GM21423 (cell line): ENCODE measurements at regions not wholly inside any gene's neighbourhood (a gene's known extent, or its start where the extent isn't known, plus 50 kb on each side); places are given as distances from the start of the nearest gene placed in this dataset.
"Not testable (repeated sequence)": the region's sequence is repeated elsewhere in the genome, so short reads cannot be mapped to it uniquely, and the experiment has no call there.

Experiments
- ATAC-seq: cut with Tn5 transposase; IDR thresholded peaks from one replicate; pipeline ENCODE4 v1.9.1; 2021; ENCODE audit warnings: mild to moderate bottlenecking, moderate library complexity; ENCODE audit not compliant: unreplicated experiment

DNA sequence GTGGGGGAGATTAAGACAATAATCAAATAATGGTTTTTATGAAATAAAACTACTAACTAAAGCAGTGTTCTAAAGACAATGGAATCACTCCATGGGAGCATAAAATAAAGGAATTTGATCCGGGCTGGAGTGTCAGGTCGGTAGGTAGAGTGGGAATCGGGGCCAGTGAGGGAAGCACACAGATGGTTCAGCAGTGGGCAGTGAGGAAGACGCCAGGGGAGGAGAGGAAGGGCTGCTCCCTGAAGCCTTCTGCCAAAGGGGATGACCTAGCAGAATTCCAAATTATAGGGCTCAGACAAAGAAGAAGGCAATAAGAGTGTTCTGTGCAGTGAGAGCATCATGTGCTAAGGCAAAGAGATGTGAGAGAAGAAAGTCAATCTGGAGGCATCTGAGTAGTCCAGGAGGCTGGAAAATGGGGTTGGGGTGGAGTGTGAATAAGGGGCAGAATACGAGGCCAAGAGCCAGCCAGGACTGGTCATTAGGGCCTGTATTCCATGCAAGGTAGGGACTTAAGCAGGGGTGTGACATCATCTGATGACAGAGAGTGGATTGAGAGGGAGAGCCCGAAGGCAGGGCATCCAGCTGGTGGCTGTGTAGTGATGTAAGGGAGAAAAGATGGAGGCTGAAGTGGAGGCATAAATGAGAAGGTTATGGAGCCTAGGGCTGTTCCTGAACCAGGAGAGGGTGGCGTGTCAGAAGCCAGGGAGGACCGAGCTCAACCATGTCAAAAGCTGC is 137.6 kb downstream of the COPRS start:
- no peak for ATAC-seq

DNA sequence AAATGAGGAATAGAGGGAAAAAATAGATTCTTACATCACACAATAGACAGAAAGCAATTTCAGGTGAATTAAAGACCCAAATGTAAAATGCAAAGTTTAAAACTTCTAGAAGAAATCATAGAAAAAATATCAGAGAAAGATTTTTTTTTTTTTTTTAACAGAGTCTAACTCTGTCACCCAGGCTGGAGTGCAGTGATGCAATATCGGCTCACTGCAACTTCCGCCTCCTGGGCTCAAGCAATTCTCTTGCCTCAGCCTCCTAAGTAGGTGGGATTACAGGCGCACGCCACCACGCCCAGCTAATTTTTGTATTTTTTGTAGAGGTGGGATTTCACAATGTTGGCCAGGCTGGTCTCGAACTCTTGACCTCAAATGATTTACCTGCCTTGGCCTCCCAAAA is 141.8 kb downstream of the COPRS start:
- not testable (repeated sequence) for ATAC-seq

DNA sequence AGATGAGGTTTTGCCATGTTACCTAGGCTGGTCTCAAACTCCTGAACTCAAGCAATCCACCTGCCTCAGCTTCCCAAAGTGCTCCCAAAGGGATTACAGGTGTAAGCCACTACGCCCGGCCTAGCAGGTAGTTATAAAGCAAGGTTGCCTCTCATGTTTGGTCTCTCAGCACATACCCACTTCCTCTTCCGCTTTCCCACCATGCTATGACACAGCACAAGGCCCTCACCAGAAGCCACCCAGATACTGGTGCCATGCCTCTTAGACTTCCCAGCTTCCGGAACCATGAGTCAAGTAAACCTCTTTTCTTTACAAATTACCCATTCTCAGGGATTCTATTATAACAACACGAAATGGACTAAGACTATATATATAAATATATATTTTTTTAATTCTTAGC is 143.6 kb downstream of the COPRS start:
- ATAC-seq: no peak

DNA sequence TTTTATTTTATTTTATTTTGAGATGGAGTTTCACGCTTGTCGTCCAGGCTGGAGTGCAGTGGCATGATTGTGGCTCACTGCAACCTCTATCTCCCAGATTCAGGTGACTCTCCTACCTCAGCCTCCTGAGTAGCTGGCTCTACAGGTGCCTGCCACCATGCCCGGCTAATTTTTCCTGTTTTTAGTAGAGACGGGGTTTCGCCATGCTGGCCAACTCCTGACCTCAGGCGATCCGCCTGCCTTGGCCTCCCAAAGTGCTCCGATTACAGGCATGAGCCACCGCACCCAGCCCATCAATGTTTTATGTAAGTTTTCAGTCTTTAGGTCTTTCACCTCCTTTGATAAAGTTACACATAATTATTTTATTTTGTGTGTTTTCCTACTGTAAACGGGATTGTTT is 154.6 kb downstream of the COPRS start:
- no peak for ATAC-seq

DNA sequence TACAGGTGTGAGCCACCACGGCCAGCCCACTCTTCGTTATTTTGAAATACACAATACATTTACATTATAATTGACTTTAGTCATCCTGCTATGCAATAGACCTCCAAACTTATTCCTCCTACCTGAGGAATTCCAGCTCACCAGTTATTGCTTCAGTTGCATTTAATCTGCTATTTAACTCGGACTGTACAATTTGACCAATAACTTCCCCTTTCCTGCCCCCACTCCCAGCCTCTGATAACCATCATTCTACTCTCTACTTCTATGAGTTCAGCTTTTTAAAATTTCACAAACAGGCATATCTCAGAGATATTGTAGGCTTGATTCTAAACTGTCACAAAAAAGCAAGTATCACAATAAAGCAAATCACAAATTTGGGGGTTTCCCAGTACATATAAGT is 157.0 kb downstream of the COPRS start:
- no peak for ATAC-seq

DNA sequence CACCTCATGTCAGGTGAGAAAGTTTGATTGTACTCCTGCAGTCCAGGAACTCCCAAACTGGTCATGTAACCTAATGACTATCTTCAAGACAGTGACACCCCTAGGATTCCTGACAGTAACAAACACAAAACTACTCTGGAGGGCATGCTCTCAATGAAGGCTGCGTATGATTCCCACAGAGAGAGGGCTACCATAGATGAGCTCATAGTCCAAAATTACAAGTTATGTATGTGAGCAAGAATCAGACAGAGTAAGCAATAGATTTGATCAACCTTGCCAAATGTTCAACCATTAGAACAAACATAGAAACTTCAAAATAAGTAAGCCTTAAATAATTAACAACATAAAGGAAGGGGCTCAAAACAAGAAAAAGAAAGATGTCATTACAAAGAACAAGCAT is 158.1 kb downstream of the COPRS start:
- no peak for ATAC-seq

DNA sequence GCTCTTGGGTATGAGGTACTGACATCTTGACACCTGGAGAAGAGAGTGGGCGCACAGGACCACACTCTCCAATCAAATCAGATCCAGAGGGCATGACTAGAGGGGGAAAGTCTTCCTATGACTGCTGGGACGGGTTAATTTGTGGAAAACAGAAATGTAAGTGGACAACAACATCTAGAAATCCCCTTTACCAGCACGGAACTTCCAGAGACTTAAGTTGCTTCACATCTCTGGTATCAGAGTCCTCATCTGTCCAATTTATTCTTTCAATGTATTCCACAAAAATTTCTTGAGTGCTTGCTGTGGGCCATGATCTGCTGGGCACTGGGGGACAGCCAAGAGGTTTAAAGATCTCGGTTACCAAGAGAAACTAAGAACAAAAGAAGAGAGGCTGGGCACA is 159.2 kb downstream of the COPRS start:
- ATAC-seq: no peak

DNA sequence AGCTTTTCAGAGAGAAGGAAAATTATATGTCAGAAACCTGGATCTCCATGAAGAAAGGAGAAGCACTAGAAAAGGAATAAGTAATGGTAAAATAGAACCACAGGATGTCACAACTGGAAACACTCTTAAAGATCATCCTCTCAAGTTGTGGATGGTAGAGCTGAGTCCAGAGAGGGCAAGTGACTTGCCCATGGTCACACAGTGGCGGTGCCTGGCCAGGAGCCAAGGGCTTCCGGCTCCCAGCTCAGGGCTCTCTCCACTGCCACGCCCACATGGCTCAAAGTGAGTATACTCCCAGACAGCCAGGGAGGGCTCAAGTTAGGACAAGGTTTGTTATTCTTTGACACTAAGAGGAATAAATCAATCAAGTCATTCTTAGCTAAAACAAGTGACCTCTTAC is 159.8 kb downstream of the COPRS start:
- no peak for ATAC-seq

DNA sequence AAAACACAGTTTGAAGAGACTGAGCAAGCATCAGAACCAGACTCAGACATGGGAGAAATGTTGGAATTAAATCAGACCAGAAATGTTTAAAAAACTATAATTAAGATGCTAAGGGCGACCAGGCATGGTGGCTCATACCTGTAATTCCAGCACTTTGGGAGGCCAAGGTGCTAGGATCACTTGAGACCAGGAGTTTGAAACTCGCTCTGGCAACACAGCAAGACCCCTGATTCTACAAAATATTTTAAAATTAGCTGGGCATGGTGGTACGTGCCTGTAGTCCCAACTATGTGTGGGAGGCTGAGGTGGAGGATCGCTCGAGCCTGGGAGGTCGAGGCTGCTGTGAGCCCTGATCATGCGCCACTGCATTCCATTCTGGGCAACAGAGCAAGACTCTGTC is 160.3 kb downstream of the COPRS start:
- ATAC-seq: no peak

DNA sequence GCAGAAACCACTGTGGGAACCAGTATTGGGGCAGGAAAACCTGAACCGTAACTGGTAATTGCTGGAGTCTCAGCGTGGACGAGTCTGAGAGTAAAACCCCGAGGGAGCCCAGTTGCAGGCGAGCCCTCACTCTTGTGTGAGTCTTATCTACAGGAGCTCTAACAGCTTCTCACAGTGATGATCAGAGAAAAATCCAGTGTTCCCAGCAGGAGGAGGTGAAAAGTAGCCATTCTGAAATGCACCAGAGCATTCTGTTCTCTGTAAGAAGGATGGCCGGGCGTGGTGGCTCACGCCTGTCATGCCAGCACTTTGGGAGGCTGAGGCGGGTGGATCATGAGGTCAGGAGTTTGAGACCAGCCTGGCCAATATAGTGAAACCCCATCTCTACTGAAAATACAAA is 161.2 kb downstream of the COPRS start:
- ATAC-seq: no peak

DNA sequence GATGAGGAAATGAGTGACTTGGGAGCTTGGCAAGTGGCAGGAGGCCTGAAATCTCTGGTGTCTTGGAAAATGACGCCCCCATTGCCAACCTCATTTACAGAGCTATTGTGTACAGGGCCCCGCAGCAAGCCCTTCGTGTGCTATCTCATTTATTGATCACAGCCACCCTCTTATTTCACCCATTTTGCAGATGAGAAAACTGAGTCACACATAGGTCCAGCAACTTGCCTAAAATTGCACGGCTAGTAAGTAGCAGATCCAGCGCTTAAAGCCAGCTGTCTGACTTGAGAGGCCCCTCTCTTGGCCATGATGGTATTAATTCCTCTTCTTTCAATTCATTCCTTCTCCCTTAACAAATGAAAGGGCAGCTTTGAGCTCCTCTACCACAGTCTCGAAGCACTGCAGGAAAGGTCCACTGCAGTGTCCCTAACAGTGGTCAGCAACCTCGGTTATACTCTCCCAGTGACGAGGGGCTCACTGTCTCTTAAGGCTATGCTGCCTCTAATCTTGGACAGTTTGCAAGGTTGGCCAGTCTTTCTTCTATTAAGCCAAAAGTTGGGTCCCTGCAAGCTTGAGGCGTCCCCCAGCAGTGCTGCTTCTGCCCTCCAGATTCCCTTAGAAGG is 162.2 kb downstream of the COPRS start:
- ATAC-seq: no peak

DNA sequence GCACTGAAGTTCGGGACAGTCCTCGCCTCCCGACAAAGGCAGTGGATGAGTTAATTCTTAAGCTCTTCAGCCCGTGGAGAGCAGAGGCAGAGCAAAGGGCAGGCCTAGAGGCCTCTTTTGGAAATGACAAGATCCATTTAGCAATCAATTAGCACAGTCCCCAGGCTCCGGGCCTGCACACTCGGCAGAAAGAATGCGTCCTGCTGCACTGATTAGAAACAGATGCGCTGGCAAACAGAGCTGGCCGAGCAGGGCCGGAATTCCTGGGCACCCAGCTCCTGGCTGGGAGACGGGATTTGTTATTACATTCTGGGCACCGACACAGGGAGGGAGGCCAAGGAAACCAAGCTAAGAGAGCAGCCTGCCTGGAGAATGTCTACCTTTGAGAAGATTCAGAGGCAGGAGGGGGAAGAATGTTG is 162.9 kb downstream of the COPRS start:
- ATAC-seq: no peak

DNA sequence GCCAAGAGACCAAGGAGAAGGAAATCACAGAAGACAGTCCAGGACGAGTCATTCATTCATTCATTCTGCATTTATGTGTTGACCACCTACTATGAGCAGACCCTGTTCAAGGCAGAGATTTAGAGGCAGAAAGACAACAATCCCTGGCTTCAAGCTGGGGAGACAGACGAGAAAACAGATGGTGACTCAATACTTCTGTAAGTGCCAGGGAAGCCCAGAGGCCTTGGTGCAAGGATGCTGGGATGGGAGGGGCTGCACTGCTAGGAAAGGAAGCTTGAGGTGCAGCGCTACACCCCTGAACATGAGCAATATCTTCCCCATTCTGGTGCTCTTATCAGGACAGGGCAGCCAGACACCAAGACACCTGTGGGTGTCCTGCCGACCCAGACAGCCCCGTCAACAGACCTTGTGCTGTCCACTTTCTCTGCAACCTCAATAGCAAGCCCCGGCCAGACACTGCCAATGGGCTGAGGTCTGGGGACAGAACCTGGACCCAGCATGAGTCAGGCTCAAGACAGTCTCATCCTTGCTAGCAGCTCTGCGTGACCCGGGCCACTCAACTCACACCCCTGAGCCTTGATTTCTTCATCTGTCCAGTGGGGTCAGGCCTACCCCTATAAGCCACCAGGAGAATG is 163.5 kb downstream of the COPRS start:
- ATAC-seq: no peak

DNA sequence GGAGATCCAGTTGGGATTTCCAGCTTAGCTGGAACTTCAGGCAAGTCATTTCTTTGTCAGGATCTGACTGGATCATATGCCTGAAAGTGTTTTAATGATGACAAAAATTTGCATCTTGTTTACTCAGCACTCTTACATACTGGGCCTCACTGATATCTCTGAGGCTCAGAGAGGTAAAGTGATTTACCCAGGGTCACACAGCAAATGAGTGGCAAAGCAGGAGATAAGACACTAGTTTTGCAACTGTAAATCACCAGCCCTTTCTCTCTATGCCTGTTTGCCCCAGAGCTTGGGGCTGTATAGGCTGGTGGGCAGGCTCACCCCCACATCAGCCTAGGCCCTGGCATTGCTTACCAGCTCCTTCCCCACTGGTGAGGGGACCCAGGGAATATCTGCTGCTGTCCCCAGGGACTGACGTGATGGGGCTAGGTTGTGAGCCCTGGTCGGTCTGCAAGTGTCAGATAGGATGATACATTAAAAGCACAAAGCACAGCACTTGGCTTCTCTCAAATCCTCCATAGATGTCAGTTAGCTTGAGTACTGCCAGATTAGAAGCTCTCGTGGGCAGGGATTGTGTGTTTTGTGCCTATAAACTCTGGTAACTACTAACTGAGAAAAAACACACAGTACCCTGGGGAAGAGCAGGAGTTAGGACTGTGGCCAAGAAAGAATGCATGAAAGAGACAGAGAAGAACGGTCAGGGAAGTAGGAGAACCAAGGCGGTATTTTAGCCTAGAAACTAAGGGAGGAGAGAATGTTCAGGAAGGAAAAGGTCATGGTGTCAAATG is 165.4 kb downstream of the COPRS start:
- ATAC-seq: no peak

DNA sequence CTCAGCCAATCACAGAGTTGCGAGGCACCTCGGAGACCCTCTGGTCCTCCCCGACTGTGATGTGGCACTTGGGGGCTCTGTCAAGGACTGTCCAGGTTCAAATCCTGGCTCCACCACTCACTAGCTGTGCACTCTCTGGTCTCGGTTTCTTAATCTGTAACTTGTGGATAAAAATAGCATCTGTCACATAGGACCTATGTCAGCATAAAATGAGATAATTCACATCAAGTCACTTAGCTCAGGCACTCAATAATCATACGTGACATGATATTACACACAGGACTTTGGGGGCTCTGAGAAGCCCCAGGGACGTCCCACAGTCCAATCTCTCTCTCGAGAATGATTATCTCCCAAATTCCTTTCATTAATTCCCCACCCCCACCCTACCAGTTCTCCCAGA is 166.4 kb downstream of the COPRS start:
- no peak for ATAC-seq

DNA sequence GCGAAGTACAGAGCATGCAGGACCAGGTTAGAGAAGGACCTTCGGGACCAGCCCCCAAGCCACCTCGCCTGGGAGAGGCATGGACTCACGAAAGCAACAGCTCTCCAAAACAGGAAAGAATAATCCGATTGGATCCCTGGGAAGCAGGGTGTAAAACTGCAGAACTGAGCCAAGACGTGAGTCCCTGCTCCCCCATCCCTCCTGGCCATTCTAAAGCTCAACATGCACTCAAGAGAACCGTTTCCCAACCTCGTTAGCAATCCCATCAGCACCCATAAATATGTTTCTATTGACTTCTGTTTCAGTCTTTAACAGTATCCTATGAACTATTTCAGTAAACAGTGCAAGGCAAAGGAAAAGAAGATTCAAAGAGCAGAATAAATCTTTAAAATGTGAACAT is 167.0 kb downstream of the COPRS start:
- no peak for ATAC-seq

DNA sequence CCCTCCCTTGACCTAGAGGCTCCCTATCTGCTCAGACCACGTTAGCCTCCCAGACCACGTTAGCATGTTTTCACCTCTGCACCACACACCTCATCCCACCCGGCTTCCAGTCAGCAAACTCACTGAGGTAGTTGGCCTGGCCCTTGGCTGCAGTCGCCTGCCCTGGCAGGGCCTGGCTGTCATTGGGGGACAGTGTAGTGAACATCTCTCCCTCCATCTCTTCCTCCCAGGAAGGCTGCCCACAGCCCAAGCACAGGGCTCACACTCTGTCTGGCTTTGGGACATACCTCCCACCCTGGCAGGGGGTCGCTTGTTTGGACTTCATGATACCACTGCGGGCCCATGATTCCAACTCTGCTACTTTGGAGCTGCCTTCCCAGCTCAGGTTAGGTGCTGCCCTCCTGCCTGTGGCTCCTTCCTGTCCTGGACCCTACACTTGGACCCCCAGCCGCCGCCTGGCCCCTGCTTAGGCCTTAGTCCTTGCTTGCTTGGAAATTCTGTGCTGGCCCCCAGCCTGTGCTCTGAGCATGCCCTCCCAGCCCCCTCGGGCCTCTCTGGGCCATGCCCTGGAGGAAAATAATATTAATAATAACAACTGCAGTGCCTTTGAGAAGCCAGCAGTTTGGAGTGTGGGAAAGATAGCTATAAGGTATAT is 167.7 kb downstream of the COPRS start:
- ATAC-seq: no peak

DNA sequence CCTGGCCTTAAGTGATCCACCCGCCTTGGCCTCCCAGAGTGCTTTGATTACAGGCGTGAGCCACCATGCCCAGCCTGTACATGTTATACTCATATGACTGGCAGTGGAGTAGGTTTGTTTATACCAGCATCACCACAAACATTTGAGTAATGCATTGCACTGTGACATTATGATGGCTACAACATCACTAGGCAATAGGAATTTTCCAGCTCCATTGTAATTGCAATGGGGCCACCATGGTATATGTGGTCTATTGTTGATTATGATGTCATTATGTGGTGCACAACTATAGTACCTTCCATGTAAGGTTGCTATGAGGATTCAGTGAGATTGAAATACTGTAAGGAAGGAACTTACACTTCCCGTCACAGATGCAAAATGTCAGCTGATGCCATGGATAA is 168.9 kb downstream of the COPRS start:
- ATAC-seq: no peak

DNA sequence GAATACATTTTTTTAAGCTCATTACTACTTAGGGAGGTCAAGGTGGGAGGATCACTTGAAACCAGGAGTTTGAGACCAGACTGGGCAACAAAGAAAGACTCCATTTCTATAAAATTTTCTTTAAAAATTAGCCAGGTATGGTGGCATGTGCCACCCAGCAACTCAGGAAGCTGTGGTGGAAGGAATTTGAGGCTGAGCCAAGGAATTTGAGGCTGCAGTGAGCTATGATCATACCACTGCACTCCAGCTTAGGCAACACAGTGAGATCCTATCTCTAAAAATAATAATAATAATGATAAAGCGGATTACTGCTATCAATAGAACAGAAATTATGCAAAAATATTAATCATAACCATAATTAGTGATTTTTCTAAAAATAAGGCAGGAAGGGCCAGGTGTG is 170.3 kb downstream of the COPRS start:
- ATAC-seq: no peak

DNA sequence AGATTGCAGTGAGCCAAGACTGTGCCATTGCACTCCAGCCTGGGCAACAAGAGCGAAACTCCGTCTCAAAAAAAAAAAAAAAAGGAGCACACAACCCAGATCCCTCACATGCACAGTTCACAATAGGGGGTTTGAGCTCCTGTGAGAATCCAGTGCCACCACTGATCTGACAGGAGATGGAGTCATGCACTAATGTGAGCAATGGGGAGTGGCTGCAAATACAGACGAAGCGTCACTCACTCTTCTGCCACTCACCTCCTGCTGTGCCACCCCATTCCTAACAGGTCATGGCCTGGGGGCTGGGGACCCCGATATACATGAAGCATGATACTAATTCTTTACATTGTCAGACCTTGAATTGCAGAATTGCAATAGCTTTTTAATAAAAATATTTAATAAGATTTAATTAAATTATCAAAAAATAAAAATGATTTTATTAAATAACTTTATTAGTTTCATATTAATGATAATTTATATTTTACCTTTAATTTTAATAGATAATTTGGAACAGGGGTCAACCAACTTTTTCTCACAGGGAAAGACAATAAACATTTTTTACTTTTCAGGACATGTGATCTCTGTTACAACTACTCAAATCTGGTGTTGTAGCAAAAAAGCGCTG is 171.4 kb downstream of the COPRS start:
- ATAC-seq: no peak

DNA sequence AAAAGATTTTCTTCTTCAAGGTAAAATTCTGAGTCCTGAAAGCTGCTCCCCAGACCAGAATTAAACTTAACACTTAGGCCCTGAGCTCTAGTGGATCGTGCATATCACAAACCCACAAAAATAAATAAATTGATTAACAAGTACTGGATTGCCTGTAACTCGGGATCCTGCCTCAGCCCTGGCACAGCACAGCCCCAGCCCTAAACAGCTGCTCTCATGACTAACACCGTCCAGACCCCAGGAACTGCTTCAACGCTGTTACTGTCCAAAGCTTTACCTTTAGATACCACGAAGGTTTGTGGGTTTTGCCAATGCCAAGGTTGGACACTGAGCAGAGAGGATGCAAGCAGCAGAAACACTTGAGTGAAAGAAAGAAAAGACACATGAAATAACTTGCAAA is 172.5 kb downstream of the COPRS start:
- no peak for ATAC-seq
